CD4-positive, alpha-beta T cell treated with Interleukin-2 at 100 ng/mL for 4 hours (primary cell): ENCODE measurements at regions not wholly inside any gene's neighbourhood (a gene's known extent, or its start where the extent isn't known, plus 50 kb on each side); places are given as distances from the start of the nearest gene placed in this dataset.
"Not testable (repeated sequence)": the region's sequence is repeated elsewhere in the genome, so short reads cannot be mapped to it uniquely, and the experiment has no call there.

Experiments
- DNase-seq: peaks from one replicate; pipeline ENCODE4 v3.0.0-alpha.2; 2020; ENCODE audit warnings: low spot score

DNA sequence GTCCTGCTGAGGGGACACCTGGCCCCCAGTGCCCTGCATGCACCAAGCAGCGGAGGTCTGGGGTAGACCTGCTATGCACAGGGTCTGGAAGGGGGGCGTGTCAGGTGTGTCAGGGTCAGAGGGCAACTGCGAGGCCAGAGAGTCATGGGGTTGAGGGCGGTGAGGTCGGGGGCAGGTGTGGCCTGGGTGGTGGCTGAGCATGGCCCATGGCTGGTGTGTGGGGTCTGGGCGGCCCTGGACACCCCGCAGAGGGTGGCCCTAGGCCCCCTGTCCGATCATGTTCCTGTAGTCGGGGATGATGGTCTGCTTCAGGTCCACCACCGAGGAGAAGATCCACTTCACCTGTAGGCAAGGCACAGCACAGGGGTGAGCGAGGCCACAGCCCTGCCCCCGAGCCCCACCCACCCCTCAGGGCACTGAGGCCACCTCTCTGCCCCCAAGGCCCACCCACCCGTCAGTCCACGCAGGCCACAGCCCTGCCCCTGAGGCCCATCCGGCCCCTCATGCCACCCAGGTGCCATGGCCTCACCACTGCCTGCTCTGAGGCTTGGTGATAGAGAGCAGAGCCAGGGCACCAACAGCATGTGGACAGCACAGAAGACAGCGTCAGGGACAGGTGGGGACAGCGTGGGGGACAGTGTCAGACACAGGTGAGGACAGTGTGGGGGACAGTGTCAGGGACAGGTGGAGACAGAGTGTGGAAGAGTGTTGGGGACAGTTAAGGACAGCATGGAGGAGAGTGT is 211.3 kb downstream of the TMEM121 start:
- no peak for DNase-seq

DNA sequence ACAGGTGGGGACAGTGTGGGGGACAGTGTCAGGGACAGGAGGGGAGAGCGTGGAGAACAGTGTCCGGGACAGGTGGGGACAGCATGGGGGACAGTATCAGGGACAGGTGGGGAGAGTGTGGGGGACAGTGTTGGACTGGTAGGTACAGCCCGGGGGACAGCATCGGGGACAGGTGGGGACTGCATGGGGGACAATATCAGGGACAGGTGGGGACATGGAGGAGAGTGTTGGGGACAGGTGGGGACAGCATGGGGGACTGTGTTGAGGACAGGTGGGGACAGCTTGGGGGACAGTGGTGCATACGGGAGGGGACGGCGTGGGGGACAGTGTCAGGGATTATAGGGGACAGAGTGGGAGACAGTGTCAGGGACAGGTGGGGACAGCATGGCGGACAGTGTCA is 212.3 kb downstream of the TMEM121 start:
- DNase-seq, result no peak

DNA sequence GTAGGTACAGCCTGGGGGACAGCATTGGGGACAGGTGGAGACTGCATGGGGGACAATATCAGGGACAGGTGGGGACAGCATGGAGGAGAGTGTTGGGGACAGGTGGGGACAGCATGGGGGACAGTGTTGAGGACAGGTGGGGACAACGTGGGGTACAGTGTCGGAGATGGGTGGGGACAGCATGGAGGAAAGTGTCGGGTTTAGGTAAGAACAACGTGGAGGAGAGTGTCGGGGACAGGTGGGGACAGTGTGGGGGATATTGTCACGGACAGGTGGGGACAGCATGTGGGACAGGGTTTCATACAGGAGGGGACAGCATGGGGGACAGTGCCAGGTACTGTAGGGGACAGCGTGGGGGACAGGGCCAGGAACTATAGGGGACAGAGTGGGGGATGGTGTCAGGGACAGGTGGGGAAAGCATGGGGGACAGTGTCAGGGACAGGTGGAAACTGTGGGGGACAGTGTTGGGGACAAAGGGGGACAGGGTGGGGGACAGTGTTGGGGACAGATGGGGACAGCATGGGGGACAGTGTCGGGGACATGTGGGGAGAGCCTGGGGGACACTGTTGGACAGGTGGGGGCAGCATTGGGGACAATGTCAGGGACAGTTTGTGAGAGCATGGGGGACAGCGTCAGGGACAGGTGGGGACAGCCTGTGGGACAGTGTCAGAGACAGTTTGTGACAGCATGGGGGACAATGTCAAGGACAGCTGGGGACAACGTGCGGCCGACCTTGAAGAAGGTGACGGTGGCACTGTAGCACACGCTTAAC is 213.1 kb downstream of the TMEM121 start:
- no peak for DNase-seq

DNA sequence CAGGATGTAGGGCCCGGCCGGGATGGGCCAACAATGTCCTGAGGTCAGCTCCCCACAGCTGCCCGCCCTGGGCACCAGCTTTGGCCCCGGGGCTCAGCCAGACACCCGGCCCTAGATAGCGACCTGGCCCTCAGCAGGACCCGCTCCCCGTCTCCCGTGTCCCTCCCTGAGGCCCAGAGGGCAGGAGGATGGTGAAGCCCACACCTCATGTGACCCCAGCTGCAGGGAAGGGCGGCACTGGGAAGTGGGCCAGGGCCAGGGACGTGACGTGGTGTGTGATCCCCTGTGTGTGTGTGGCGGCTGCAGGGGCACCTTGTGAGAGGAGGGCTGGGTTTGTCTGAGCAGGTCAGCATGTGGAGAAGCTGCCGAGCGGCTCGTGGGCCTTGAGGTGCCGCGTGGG is 213.9 kb downstream of the TMEM121 start:
- not testable (repeated sequence) for DNase-seq

DNA sequence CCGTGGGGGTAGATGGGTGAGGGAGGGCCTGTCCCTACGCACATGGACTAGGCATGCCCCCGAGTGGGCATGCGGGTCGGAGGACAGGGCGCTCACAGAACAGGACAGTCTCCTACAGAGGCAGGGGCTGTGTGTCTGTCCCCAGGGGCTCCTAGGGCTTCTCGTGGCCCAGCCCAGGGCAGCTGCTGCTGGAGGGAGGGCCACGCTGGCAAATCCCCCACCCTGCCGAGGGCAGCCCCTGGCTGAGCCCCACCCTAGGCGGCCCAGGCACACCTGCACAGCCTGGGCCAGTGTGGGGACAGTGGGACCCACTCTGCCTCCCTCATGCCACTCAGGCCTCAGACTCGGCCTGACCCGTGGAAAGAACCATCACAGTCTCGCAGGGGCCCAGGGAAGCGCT is 214.6 kb downstream of the TMEM121 start:
- DNase-seq, result not testable (repeated sequence)

DNA sequence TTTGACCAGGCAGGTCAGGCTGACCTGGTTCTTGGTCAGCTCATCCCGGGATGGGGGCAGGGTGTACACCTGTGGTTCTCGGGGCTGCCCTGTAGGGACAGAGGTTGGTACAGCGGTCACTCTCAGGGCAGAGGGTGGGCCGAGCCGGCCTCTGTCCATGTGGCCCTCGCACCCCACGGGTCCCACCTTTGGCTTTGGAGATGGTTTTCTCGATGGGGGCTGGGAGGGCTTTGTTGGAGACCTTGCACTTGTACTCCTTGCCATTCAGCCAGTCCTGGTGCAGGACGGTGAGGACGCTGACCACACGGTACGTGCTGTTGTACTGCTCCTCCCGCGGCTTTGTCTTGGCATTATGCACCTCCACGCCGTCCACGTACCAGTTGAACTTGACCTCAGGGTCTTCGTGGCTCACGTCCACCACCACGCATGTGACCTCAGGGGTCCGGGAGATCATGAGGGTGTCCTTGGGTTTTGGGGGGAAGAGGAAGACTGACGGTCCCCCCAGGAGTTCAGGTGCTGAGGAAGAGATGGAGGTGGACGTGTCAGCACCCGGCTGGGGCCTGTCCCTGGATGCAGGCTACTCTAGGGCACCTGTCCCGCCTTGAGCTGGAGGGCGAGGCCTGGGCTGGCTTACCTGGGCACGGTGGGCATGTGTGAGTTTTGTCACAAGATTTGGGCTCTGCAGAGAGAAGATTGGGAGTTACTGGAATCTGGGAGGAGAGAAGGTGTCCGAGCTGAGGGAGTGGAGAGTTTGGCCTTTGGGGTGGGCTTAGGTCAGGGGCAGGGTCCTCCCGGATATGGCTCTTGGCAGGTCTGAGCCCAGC is 215.5 kb downstream of the TMEM121 start:
- DNase-seq, result not testable (repeated sequence)

DNA sequence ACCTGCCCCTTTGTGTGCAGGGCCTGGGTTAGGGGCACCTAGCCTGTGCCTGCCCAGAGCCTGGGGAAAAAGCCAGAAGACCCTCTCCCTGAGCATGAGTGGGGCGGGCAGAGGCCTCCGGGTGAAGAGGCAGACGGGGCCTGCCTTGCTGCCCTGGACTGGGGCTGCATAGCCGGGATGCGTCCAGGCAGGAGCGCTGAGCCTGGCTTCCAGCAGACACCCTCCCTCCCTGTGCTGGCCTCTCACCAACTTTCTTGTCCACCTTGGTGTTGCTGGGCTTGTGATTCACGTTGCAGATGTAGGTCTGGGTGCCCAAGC is 216.1 kb downstream of the TMEM121 start:
- no peak for DNase-seq

DNA sequence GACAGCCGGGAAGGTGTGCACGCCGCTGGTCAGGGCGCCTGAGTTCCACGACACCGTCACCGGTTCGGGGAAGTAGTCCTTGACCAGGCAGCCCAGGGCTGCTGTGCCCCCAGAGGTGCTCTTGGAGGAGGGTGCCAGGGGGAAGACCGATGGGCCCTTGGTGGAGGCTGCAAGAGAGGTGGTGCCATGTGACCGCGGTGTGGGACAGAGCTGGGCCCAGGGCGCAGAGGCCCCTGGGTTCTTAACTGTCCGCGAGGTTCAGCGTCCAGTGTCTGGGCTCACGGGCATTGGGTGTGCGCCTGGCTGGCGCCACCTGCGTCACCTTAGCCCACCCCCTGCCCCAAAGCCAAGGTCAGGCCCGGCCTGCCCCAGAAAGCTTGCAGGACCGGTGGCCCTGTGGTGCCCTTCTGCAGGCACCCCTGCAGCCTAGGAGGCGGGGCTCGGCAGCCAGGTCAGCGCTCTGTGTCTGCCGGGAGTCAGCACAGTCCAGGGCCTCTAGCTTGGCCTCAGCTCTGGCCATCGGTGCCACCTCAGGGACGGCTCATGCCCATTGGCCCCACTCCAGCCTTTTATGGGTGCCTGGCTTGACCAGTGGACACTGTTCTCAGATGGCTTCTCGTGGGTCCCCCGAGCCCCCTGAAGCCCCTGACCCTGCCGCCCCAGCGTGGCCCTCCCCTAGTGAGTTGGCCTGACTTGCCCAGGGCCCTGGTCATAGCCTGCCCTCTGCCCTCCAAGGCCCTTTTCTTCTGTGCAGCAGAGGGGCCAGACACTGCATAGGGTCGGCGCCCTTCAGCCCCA is 216.7 kb downstream of the TMEM121 start:
- not testable (repeated sequence) for DNase-seq

DNA sequence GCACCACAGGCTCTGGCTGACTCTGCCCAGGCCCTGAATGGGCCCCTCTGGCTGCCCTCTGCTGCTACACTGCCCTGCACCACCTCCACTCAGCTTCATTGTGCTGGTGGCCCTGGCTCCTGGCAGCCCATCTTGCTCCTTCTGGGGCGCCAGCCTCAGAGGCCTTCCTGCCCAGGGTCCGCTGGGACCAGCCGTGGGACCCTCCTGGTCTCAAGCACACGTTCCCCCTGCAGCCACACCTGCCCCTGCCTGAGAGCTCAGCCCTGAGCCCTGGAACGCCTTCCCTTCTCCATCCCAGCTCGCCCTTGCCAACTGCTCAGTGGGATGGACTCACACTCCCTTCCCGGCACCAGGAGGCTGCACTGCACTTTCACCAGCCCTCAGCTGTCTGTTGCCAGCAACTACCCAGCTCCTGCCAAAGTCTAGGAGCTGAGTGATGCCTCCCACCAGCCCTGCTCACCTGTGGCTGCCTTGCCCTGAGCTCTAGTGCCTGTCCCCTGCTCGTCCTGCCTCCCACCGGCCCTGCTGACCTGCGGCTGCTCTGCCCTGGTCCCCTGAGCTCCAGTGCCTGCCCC is 217.9 kb downstream of the TMEM121 start:
- DNase-seq, result not testable (repeated sequence)

DNA sequence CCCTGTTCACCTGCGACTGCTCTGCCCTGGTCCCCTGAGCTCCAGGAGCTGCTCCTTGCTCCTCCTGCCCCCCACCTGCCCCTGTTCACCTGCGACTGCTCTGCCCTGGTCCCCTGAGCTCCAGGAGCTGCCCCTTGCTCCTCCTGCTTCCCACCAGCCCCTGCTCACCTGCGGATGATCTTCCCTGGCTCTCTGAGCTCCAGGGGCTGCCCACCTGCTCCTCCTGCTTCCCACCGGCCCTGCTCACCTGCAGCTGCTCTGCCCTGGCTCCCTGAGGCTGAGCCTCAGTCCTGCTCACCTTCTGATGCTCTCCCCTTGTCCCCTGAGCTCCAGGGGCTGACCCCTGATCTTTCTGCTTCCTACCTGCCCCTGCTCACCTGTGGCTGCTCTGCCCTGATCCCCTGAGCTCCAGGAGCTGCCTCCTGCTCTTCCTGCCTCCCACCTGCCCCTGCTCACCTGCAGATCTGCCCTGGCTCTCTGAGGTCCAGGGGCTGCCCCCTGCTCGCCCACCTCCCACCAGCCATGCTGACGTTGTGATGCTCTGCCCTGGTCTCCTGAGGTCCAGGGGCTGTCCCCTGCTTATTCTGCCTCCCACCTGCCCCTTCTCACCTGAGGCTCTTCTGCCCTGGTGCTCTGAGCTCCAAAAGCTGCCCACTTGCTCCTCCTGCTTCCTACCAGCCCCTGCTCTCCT is 219.2 kb downstream of the TMEM121 start:
- no peak for DNase-seq

DNA sequence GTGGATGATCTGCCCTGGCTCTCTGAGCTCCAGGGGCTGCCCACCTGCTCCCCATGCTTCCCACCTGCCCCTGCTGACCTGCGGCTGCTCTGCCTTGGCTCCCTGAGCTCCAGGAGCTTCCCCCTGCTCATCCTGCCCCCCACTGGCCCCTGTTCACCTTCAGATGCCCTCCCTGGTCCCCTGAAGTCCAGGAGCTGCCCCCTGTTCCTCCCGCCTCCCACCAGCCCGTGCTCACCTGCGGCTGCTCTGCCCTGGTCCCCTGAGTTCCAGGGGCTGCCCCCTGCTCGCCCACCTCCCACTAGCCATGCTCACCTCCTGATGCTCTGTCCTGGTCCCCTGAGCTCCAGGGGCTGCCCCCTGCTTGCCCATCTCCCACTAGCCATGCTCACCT is 219.7 kb downstream of the TMEM121 start:
- no peak for DNase-seq

DNA sequence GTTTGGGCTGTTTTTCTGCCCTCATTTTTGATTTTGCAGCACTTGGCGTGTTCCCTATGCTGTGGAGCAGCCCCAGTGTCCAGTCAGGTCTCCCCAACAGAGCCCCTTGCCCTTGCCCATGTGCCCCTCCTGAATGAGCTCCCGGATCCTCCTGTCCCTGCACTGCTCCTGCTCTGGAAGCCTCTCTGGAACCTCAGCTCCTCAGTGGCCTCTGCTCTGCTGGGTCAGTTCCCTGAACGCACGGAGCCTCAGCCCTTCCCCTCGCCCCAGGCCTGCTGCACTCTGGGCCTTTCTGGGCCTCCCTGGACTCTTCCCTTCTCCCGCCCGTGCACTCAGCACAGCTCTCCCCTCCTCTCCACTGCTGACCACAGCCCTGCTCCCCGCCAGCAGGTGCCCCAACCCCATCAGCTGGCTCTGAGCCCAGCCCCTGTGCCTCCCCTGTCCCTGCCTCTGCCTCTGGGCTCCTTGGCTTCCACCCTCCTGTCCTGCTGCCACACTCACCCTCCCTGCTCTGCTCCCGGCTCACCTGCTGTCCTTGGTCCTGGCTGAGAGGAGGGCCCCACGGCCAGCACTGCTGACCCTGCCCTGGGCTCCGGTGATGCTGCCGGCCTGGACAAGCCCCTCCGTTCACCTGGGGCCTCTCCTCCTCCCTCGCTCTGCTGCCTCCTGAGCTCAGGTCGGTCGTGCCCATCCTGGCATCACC is 220.6 kb downstream of the TMEM121 start:
- DNase-seq, result not testable (repeated sequence)

DNA sequence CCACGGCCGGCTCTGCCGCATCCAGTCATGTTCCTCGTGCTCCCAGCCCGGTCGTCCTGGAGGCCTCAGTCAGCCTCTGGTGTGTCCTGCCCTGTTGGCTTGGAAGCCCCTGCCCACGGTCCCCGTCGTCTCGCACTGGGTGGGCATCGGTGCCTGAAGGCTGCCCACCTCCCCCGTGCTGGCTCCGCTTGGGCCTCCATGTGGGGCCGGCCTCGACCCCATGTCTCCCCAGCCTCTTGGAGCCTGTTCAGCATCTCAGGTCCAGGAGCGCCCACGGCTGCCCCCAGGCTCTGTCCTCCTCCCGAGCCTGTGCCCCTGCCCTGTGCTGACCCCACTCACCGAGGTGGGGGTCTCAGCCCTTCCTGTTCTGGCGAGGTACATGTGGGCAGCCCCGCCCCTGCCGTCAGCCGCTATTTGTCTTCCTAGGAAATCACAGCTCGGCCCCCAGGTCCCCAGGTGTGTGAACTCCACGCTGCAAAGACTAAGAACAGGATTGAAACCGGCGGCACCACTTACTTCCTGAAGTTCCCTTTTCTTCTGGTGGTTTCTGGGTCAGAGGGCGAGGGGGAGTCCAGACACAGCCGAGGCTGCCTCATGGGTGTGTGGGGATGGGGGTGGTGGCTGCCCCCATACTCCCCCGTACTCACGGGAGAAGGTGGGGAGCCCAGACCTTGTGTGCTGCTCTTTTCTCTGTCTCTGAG is 221.3 kb downstream of the TMEM121 start:
- DNase-seq, result not testable (repeated sequence)

DNA sequence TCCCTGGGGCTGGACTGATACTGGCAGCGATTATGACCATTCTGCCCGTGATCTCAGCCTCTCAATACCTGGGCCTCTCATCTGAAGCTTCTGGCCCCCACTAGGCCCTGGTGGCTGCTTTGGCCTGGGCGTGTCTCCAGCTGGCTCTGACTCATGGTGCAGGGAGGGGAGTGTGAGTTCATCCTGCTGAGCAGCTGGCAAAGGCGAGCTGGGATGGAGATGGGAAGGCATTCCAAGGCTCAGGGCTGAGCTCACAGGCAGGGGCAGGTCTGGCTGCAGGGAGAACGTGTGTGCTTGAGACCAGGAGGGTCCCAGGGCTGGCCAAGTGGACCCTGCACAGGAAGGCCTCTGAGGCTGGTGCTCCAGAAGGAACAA is 221.8 kb downstream of the TMEM121 start:
- DNase-seq, result no peak

DNA sequence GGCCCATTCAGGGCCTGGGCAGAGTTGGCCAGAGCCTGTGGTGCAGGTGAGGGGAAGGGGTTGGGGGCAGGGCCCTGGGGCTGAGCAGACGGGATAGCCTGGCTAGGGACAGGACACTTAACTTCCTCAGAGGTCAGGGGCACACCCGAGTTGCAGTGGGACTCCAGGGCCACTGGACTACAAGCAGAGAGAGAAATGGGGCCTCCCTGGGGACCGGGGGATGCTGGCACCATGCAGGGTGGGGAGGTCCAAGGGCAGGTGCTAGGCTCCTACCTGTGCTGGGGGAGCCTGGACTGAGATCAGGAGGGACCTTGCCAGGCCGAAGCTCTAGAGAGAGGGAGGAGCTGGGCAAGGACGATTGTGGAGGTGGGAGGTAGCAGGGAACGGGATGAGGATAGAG is 222.3 kb downstream of the TMEM121 start:
- DNase-seq, result not testable (repeated sequence)

DNA sequence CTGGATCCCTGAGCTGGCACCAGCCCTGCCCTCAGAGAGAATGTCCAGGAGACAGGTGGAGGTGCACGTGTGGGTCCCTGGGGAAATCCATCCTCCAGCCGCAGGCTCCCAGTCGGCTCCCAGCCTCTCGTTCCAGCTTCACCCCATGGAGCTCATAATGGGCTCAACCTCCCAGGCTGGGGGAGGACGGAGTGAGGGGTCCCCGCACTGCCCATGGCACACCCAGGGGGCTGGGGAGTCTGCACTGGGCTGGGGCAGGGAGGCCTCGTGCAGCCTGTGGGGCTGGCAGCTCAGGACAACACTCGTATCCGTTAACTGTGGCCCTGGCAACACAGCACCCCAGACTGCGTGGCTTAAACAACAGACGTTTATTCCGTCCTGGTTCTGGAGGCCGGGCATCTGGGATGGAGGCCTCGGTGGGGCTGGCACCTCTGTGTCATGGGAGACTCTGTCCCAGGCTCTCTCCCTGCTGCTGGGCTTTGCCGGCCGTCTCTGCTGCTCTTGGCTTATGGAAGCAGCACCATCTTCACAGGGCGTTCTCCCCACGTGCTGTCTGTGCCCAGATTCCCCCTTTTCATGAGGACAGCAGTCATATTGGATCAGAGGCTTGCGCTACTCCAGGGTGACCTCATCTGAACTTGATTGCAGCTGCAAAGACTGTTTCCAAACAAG is 223.6 kb downstream of the TMEM121 start:
- DNase-seq, result not testable (repeated sequence)

DNA sequence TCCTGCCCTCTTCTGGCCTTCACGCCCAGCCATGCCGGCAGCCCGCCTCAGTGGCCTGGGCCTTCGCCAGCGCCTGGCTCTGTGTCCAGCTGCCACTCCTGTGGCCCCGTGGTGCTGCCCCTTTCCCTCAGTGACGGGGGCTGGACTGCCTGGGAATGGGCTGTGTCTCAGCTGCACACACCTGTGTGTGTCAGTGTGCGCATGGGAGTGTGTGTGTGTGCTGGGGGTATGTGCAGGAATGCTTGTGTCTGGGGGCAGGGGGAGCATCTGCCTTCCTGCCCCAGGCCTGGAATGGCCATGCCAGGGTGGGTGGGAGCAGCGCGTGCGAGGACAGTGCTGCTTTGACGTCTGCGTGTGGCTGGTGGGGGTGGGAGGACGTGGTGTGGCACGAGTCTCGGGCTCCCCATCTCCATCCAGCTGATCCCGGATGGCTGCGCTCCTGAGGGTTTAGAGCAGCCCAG is 224.9 kb downstream of the TMEM121 start:
- not testable (repeated sequence) for DNase-seq

DNA sequence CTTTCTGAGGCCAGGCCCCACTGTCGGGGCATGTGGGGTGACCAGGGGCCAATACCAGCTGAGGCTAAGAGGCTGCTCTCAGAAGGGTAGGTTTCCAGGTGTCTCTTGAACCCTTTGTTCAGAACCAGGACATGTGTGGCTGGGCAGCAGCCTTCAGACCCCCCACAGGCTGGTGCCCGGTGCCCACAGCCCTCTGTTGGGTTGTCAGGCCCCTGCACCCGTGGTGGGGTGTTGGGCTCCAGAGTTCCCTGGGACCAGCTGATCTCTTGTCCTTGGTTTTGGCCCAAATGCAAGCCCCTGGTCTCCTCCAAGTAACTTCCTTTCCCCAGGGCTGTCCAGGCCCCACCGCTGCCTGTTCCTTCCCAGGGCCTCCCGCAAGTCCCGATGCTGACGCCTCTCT is 226.0 kb downstream of the TMEM121 start:
- DNase-seq, result not testable (repeated sequence)
